ENCODE measurements at regions not wholly inside any gene's neighbourhood (a gene's known extent, or its start where the extent isn't known, plus 50 kb on each side); places are given as distances from the start of the nearest gene placed in this dataset.

- Histone ChIP-seq H3K4me2 (ENCODE audit: extremely low read depth, insufficient read depth, low read length) (no peak overlapping the region), H3K4me3 (replicated peaks in 1 of 4; ENCODE audit: control extremely low read depth in 1 of 4, insufficient read depth in 1 of 4, low read depth in 3 of 4, low read length in 4 of 4) (no peak overlapping the region), H3K9ac (ENCODE audit: insufficient read depth, low read length) (no peak overlapping the region), H2AFZ (ENCODE audit: low read length) (no peak overlapping the region), H3K27me3 (ENCODE audit: control insufficient read depth, insufficient read depth, low read length) (no peaks in the 10 kb centered on the region), H4K20me1 (ENCODE audit: control insufficient read depth, extremely low read depth, insufficient read depth, low read length) (no peaks in the 10 kb centered on the region), H3K4me1 (ENCODE audit: control insufficient read depth, extremely low read depth, insufficient read depth, low read length) (peaks cover 5% of the 10 kb centered on the region), H3K79me2 (ENCODE audit: control insufficient read depth, insufficient read depth, low read length) (no peaks in the 10 kb centered on the region), H3K27ac (ENCODE audit: insufficient read depth, low read length) (no peak overlapping the region), H3K9me3 (ENCODE audit: control insufficient read depth, insufficient read depth, low read depth, low read length) (no peaks in the 10 kb centered on the region), H3K36me3 (ENCODE audit: control insufficient read depth, insufficient read depth, low read length) (no peaks in the 10 kb centered on the region)
- DNase-seq (ENCODE audit: low read depth in 2 of 2) = no peak
- TF ChIP-seq CTCF (conservative IDR thresholded peaks at IDR 0.05 in 1 of 2, IDR thresholded peaks at IDR 0.05 in 1 of 2; ENCODE audit: low read depth in 1 of 2, low read length in 2 of 2) (no peak), EZH2 (IDR thresholded peaks at IDR 0.05; ENCODE audit: low read length, missing control alignments) (no peak)
Measured at GRCh38 chr3:61450866-61451265, 110.5 kb upstream of the PTPRG start.

- no peak overlapping the region for H3K9ac ChIP-seq (ENCODE audit: insufficient read depth, low read length)
Measured at GRCh38 chr3:61451841-61452240, 109.5 kb upstream of the PTPRG start.

GRCh38 chr3:61452535-61453090 is 108.8 kb upstream of the PTPRG start:
- H3K9me3 ChIP-seq (ENCODE audit: control insufficient read depth, insufficient read depth, low read depth, low read length) = no peaks in the 10 kb centered on the region
- H3K4me3 ChIP-seq (replicated peaks in 1 of 4; ENCODE audit: control extremely low read depth in 1 of 4, insufficient read depth in 1 of 4, low read depth in 3 of 4, low read length in 4 of 4) = no peak overlapping the region
- peak overlapping the region; percentile 50 for H3K27ac ChIP-seq (ENCODE audit: insufficient read depth, low read length)
- H3K9ac ChIP-seq (ENCODE audit: insufficient read depth, low read length) = no peak overlapping the region
- peak; percentile 36 to 45 for DNase-seq (ENCODE audit: low read depth in 2 of 2)
- peaks cover 5% of the 10 kb centered on the region for H3K4me1 ChIP-seq (ENCODE audit: control insufficient read depth, extremely low read depth, insufficient read depth, low read length)
- no peak overlapping the region for H3K4me2 ChIP-seq (ENCODE audit: extremely low read depth, insufficient read depth, low read length)
- no peaks in the 10 kb centered on the region for H4K20me1 ChIP-seq (ENCODE audit: control insufficient read depth, extremely low read depth, insufficient read depth, low read length)
- TF ChIP-seq CTCF (conservative IDR thresholded peaks at IDR 0.05 in 1 of 2, IDR thresholded peaks at IDR 0.05 in 1 of 2; ENCODE audit: low read depth in 1 of 2, low read length in 2 of 2) (no peak), EZH2 (IDR thresholded peaks at IDR 0.05; ENCODE audit: low read length, missing control alignments) (no peak)
- no peak overlapping the region for H2AFZ ChIP-seq (ENCODE audit: low read length)
- no peaks in the 10 kb centered on the region for H3K79me2 ChIP-seq (ENCODE audit: control insufficient read depth, insufficient read depth, low read length)
- H3K36me3 ChIP-seq (ENCODE audit: control insufficient read depth, insufficient read depth, low read length) = no peaks in the 10 kb centered on the region
- H3K27me3 ChIP-seq (ENCODE audit: control insufficient read depth, insufficient read depth, low read length) = no peaks in the 10 kb centered on the region

More at GRCh38 chr3:61451841-61452240, 109.5 kb upstream of the PTPRG start:
- Histone ChIP-seq H3K79me2 (ENCODE audit: control insufficient read depth, insufficient read depth, low read length) (no peaks in the 10 kb centered on the region), H4K20me1 (ENCODE audit: control insufficient read depth, extremely low read depth, insufficient read depth, low read length) (no peaks in the 10 kb centered on the region), H2AFZ (ENCODE audit: low read length) (no peak overlapping the region), H3K4me3 (replicated peaks in 1 of 4; ENCODE audit: control extremely low read depth in 1 of 4, insufficient read depth in 1 of 4, low read depth in 3 of 4, low read length in 4 of 4) (no peak overlapping the region), H3K27ac (ENCODE audit: insufficient read depth, low read length) (peak overlapping the region; percentile 50), H3K4me1 (ENCODE audit: control insufficient read depth, extremely low read depth, insufficient read depth, low read length) (peaks cover 5% of the 10 kb centered on the region), H3K9me3 (ENCODE audit: control insufficient read depth, insufficient read depth, low read depth, low read length) (no peaks in the 10 kb centered on the region), H3K36me3 (ENCODE audit: control insufficient read depth, insufficient read depth, low read length) (no peaks in the 10 kb centered on the region), H3K27me3 (ENCODE audit: control insufficient read depth, insufficient read depth, low read length) (no peaks in the 10 kb centered on the region), H3K4me2 (ENCODE audit: extremely low read depth, insufficient read depth, low read length) (no peak overlapping the region)
- peak; percentile 8 to 23 for DNase-seq (ENCODE audit: low read depth in 2 of 2)
- TF ChIP-seq CTCF (conservative IDR thresholded peaks at IDR 0.05 in 1 of 2, IDR thresholded peaks at IDR 0.05 in 1 of 2; ENCODE audit: low read depth in 1 of 2, low read length in 2 of 2) (no peak), EZH2 (IDR thresholded peaks at IDR 0.05; ENCODE audit: low read length, missing control alignments) (no peak)

Data from fibroblast of lung (primary cell).